GM18873 (cell line): ENCODE measurements at regions not wholly inside any gene's neighbourhood (a gene's known extent, or its start where the extent isn't known, plus 50 kb on each side); places are given as distances from the start of the nearest gene placed in this dataset.

Experiments
- ATAC-seq: cut with Tn5 transposase; IDR thresholded peaks from one replicate; pipeline ENCODE4 v1.9.1; 2021; ENCODE audit warnings: mild to moderate bottlenecking, moderate library complexity, moderate number of reproducible peaks; ENCODE audit not compliant: unreplicated experiment, low FRiP score

GRCh38 chr3:110568246-110568645 is 503.4 kb upstream of the NECTIN3 start:
- ATAC-seq = peak; percentile 43

- no peak for ATAC-seq
These were observed 502.5 kb upstream of the NECTIN3 start for GRCh38 chr3:110569073-110569472.

- ATAC-seq = no peak
These were observed 495.9 kb upstream of the NECTIN3 start for GRCh38 chr3:110575702-110576101.

GRCh38 chr3:110576960-110577359 is 494.7 kb upstream of the NECTIN3 start:
- ATAC-seq = no peak

- no peak for ATAC-seq
These were observed 493.8 kb upstream of the NECTIN3 start for GRCh38 chr3:110577854-110578253.

GRCh38 chr3:110579840-110580550 is 491.6 kb upstream of the NECTIN3 start:
- no peak for ATAC-seq

GRCh38 chr3:110583373-110583935 is 488.2 kb upstream of the NECTIN3 start:
- no peak for ATAC-seq

GRCh38 chr3:110588906-110589305 is 482.7 kb upstream of the NECTIN3 start:
- no peak for ATAC-seq

GRCh38 chr3:110589341-110589740 is 482.3 kb upstream of the NECTIN3 start:
- no peak for ATAC-seq

- ATAC-seq = no peak
These were observed 477.9 kb upstream of the NECTIN3 start for GRCh38 chr3:110593749-110594148.

- no peak for ATAC-seq
These were observed 472.6 kb upstream of the NECTIN3 start for GRCh38 chr3:110598847-110599490.

- ATAC-seq = no peak
These were observed 463.1 kb upstream of the NECTIN3 start for GRCh38 chr3:110608566-110608965.

GRCh38 chr3:110612045-110612444 is 459.6 kb upstream of the NECTIN3 start:
- ATAC-seq = no peak

- no peak for ATAC-seq
These were observed 457.4 kb upstream of the NECTIN3 start for GRCh38 chr3:110614186-110614585.

GRCh38 chr3:110615454-110615853 is 456.2 kb upstream of the NECTIN3 start:
- no peak for ATAC-seq

GRCh38 chr3:110618512-110619226 is 452.9 kb upstream of the NECTIN3 start:
- no peak for ATAC-seq

- no peak for ATAC-seq
These were observed 451.5 kb upstream of the NECTIN3 start for GRCh38 chr3:110620118-110620517.

- ATAC-seq = peak; percentile 46
These were observed 448.0 kb upstream of the NECTIN3 start for GRCh38 chr3:110623571-110623970.

- ATAC-seq = no peak
These were observed 447.0 kb upstream of the NECTIN3 start for GRCh38 chr3:110624576-110624975.

GRCh38 chr3:110625201-110625747 is 446.3 kb upstream of the NECTIN3 start:
- ATAC-seq = no peak

GRCh38 chr3:110626652-110627111 is 444.9 kb upstream of the NECTIN3 start:
- peak; percentile 47 for ATAC-seq
